ENCODE measurements at regions not wholly inside any gene's neighbourhood (a gene's known extent, or its start where the extent isn't known, plus 50 kb on each side); places are given as distances from the start of the nearest gene placed in this dataset.
"Not testable (repeated sequence)": the region's sequence is repeated elsewhere in the genome, so short reads cannot be mapped to it uniquely, and the experiment has no call there.

- Mint-ChIP-seq H3K4me3 (no peak overlapping the region), H3K27me3 (no peaks in the 10 kb centered on the region), H3K9me3 (peaks cover 7% of the 10 kb centered on the region), H3K27ac (no peak overlapping the region), H3K36me3 (ENCODE audit: low read depth) (no peaks in the 10 kb centered on the region), H3K4me1 (no peaks in the 10 kb centered on the region)
- ATAC-seq = no peak
- no peak for DNase-seq
These were observed 558.4 kb downstream of the PIK3C3 start for GRCh38 chr18:42513441-42513840.

GRCh38 chr18:42514512-42514911 lies 559.5 kb downstream of the PIK3C3 start:
- Mint-ChIP-seq H3K27ac (no peak overlapping the region), H3K9me3 (peaks cover 7% of the 10 kb centered on the region), H3K36me3 (ENCODE audit: low read depth) (no peaks in the 10 kb centered on the region), H3K4me1 (no peaks in the 10 kb centered on the region), H3K27me3 (no peaks in the 10 kb centered on the region), H3K4me3 (no peak overlapping the region)
- ATAC-seq (no peak), DNase-seq (no peak)

GRCh38 chr18:42517896-42518295 lies 562.9 kb downstream of the PIK3C3 start:
- Mint-ChIP-seq H3K27me3 (no peaks in the 10 kb centered on the region), H3K27ac (no peak overlapping the region), H3K9me3 (peaks cover 7% of the 10 kb centered on the region), H3K36me3 (ENCODE audit: low read depth) (no peaks in the 10 kb centered on the region), H3K4me1 (no peaks in the 10 kb centered on the region), H3K4me3 (no peak overlapping the region)
- ATAC-seq (no peak), DNase-seq (no peak)

- not testable (repeated sequence) for H3K9me3 Mint-ChIP-seq; DNase-seq; H3K4me1 Mint-ChIP-seq; H3K4me3 Mint-ChIP-seq; H3K27me3 Mint-ChIP-seq; ATAC-seq; H3K27ac Mint-ChIP-seq; H3K36me3 Mint-ChIP-seq (ENCODE audit: low read depth)
These were observed 563.3 kb downstream of the PIK3C3 start for GRCh38 chr18:42518331-42518730.

GRCh38 chr18:42520138-42520537 lies 565.1 kb downstream of the PIK3C3 start:
- Mint-ChIP-seq H3K36me3 (ENCODE audit: low read depth) (no peaks in the 10 kb centered on the region), H3K9me3 (peaks cover 7% of the 10 kb centered on the region), H3K27ac (no peak overlapping the region), H3K27me3 (no peaks in the 10 kb centered on the region), H3K4me1 (no peaks in the 10 kb centered on the region), H3K4me3 (no peak overlapping the region)
- DNase-seq (no peak), ATAC-seq (no peak)

GRCh38 chr18:42525905-42526304 lies 570.9 kb downstream of the PIK3C3 start:
- no peak for DNase-seq
- no peaks in the 10 kb centered on the region for H3K4me1 Mint-ChIP-seq
- H3K36me3 Mint-ChIP-seq (ENCODE audit: low read depth) = no peaks in the 10 kb centered on the region

GRCh38 chr18:42527766-42528165 lies 572.7 kb downstream of the PIK3C3 start:
- no peak overlapping the region for H3K4me3 Mint-ChIP-seq
- no peaks in the 10 kb centered on the region for H3K27me3 Mint-ChIP-seq
- H3K9me3 Mint-ChIP-seq = no peaks in the 10 kb centered on the region
- no peaks in the 10 kb centered on the region for H3K36me3 Mint-ChIP-seq (ENCODE audit: low read depth)
- ATAC-seq (no peak), DNase-seq (no peak)
- H3K4me1 Mint-ChIP-seq = no peaks in the 10 kb centered on the region
- H3K27ac Mint-ChIP-seq = no peak overlapping the region

More at GRCh38 chr18:42525905-42526304, 570.9 kb downstream of the PIK3C3 start:
- no peaks in the 10 kb centered on the region for H3K9me3 Mint-ChIP-seq
- no peaks in the 10 kb centered on the region for H3K27me3 Mint-ChIP-seq
- no peak overlapping the region for H3K4me3 Mint-ChIP-seq
- no peak for ATAC-seq
- no peak overlapping the region for H3K27ac Mint-ChIP-seq

- Mint-ChIP-seq H3K4me1 (no peaks in the 10 kb centered on the region), H3K9me3 (no peaks in the 10 kb centered on the region), H3K27ac (no peak overlapping the region), H3K36me3 (ENCODE audit: low read depth) (no peaks in the 10 kb centered on the region), H3K4me3 (no peak overlapping the region), H3K27me3 (no peaks in the 10 kb centered on the region)
- DNase-seq (no peak), ATAC-seq (no peak)
These were observed 575.2 kb downstream of the PIK3C3 start for GRCh38 chr18:42530276-42530675.

GRCh38 chr18:42532119-42532518 lies 577.1 kb downstream of the PIK3C3 start:
- H3K27ac Mint-ChIP-seq = no peak overlapping the region
- no peaks in the 10 kb centered on the region for H3K4me1 Mint-ChIP-seq
- H3K9me3 Mint-ChIP-seq = no peaks in the 10 kb centered on the region
- ATAC-seq = no peak
- no peak for DNase-seq
- no peak overlapping the region for H3K4me3 Mint-ChIP-seq
- no peaks in the 10 kb centered on the region for H3K36me3 Mint-ChIP-seq (ENCODE audit: low read depth)
- H3K27me3 Mint-ChIP-seq = no peaks in the 10 kb centered on the region

- Mint-ChIP-seq H3K9me3 (no peaks in the 10 kb centered on the region), H3K36me3 (ENCODE audit: low read depth) (no peaks in the 10 kb centered on the region), H3K4me3 (no peak overlapping the region), H3K27ac (no peak overlapping the region), H3K4me1 (no peaks in the 10 kb centered on the region), H3K27me3 (no peaks in the 10 kb centered on the region)
- DNase-seq (no peak), ATAC-seq (no peak)
These were observed 578.1 kb downstream of the PIK3C3 start for GRCh38 chr18:42533009-42533575.

- Mint-ChIP-seq H3K27me3 (no peaks in the 10 kb centered on the region), H3K36me3 (ENCODE audit: low read depth) (no peaks in the 10 kb centered on the region), H3K4me1 (no peaks in the 10 kb centered on the region), H3K27ac (no peak overlapping the region), H3K9me3 (no peaks in the 10 kb centered on the region), H3K4me3 (no peak overlapping the region)
- DNase-seq = no peak
- ATAC-seq = no peak
These were observed 578.6 kb downstream of the PIK3C3 start for GRCh38 chr18:42533616-42534015.

GRCh38 chr18:42534313-42534712 lies 579.3 kb downstream of the PIK3C3 start:
- H3K36me3 Mint-ChIP-seq (ENCODE audit: low read depth) = no peaks in the 10 kb centered on the region
- ATAC-seq (no peak), DNase-seq (no peak)
- no peak overlapping the region for H3K4me3 Mint-ChIP-seq
- H3K4me1 Mint-ChIP-seq = no peaks in the 10 kb centered on the region
- no peak overlapping the region for H3K27ac Mint-ChIP-seq
- H3K27me3 Mint-ChIP-seq = no peaks in the 10 kb centered on the region
- no peaks in the 10 kb centered on the region for H3K9me3 Mint-ChIP-seq

- ATAC-seq = no peak
These were observed 579.0 kb downstream of the RIT2 start for GRCh38 chr18:42536442-42536841.

GRCh38 chr18:42537291-42537690 lies 578.2 kb downstream of the RIT2 start:
- ATAC-seq (no peak), DNase-seq (no peak)
- Mint-ChIP-seq H3K4me1 (no peaks in the 10 kb centered on the region), H3K36me3 (ENCODE audit: low read depth) (no peaks in the 10 kb centered on the region), H3K27ac (no peak overlapping the region), H3K27me3 (no peaks in the 10 kb centered on the region), H3K9me3 (no peaks in the 10 kb centered on the region), H3K4me3 (no peak overlapping the region)

More at GRCh38 chr18:42536442-42536841, 579.0 kb downstream of the RIT2 start:
- no peaks in the 10 kb centered on the region for H3K4me1 Mint-ChIP-seq
- H3K9me3 Mint-ChIP-seq = no peaks in the 10 kb centered on the region
- no peak overlapping the region for H3K27ac Mint-ChIP-seq
- DNase-seq = no peak
- no peaks in the 10 kb centered on the region for H3K36me3 Mint-ChIP-seq (ENCODE audit: low read depth)
- H3K27me3 Mint-ChIP-seq = no peaks in the 10 kb centered on the region
- no peak overlapping the region for H3K4me3 Mint-ChIP-seq

GRCh38 chr18:42544901-42545300 lies 570.6 kb downstream of the RIT2 start:
- DNase-seq (no peak), ATAC-seq (no peak)
- no peaks in the 10 kb centered on the region for H3K36me3 Mint-ChIP-seq (ENCODE audit: low read depth)
- no peaks in the 10 kb centered on the region for H3K9me3 Mint-ChIP-seq
- no peak overlapping the region for H3K27ac Mint-ChIP-seq
- H3K27me3 Mint-ChIP-seq = no peaks in the 10 kb centered on the region
- H3K4me3 Mint-ChIP-seq = no peak overlapping the region
- no peaks in the 10 kb centered on the region for H3K4me1 Mint-ChIP-seq

GRCh38 chr18:42545825-42546224 lies 569.7 kb downstream of the RIT2 start:
- DNase-seq (no peak), ATAC-seq (no peak)
- H3K27ac Mint-ChIP-seq = no peak overlapping the region
- no peaks in the 10 kb centered on the region for H3K4me1 Mint-ChIP-seq
- no peak overlapping the region for H3K4me3 Mint-ChIP-seq
- no peaks in the 10 kb centered on the region for H3K36me3 Mint-ChIP-seq (ENCODE audit: low read depth)
- H3K9me3 Mint-ChIP-seq = no peaks in the 10 kb centered on the region
- H3K27me3 Mint-ChIP-seq = no peaks in the 10 kb centered on the region

Data from activated naive CD8-positive, alpha-beta T cell treated with anti-CD3 and anti-CD28 coated beads, Interleukin-2, amount 50 U/mL, for 24 hours (primary cell).